SK-N-MC (cell line): ENCODE measurements at regions not wholly inside any gene's neighbourhood (a gene's known extent, or its start where the extent isn't known, plus 50 kb on each side); places are given as distances from the start of the nearest gene placed in this dataset.

Experiments used
- EZH2 ChIP-seq: fragments of 200-600 bp; sonication (generic); IDR thresholded peaks from one replicate; pipeline ENCODE4 v1.6.1; 2017; ENCODE audit warnings: antibody characterized with exemption
- POLR2AphosphoS5 ChIP-seq: IDR thresholded peaks from 2 replicates; pipeline ENCODE4 v1.6.1; 2012; ENCODE audit warnings: mild to moderate bottlenecking, low read depth, low read length, borderline replicate concordance

GRCh38 chr7:10474048-10474447, 499.6 kb upstream of the PHF14 start:
- no peak for TF ChIP-seq EZH2
- TF ChIP-seq POLR2AphosphoS5 = no peak
